ENCODE measurements at regions not wholly inside any gene's neighbourhood (a gene's known extent, or its start where the extent isn't known, plus 50 kb on each side); places are given as distances from the start of the nearest gene placed in this dataset.
"Not testable (repeated sequence)": the region's sequence is repeated elsewhere in the genome, so short reads cannot be mapped to it uniquely, and the experiment has no call there.

- DNase-seq (ENCODE audit: low read depth) = not testable (repeated sequence)
Measured at GRCh38 chr4:130772966-130773365, 1677.0 kb downstream of the C4orf33 start.

GRCh38 chr4:130808492-130808891 is 1712.5 kb downstream of the C4orf33 start:
- DNase-seq (ENCODE audit: low read depth) = no peak

- no peak for DNase-seq (ENCODE audit: low read depth)
Measured at GRCh38 chr4:130812117-130812765, 1716.3 kb downstream of the C4orf33 start.

GRCh38 chr4:130814896-130815295 is 1718.9 kb downstream of the C4orf33 start:
- no peak for DNase-seq (ENCODE audit: low read depth)

GRCh38 chr4:130820448-130820847 is 1724.5 kb downstream of the C4orf33 start:
- no peak for DNase-seq (ENCODE audit: low read depth)

GRCh38 chr4:130825284-130825683 is 1729.3 kb downstream of the C4orf33 start:
- no peak for DNase-seq (ENCODE audit: low read depth)

GRCh38 chr4:130850019-130850524 is 1754.1 kb downstream of the C4orf33 start:
- no peak for DNase-seq (ENCODE audit: low read depth)

GRCh38 chr4:130851107-130851506 is 1755.2 kb downstream of the C4orf33 start:
- DNase-seq (ENCODE audit: low read depth) = no peak

- no peak for DNase-seq (ENCODE audit: low read depth)
Measured at GRCh38 chr4:130851932-130852331, 1756.0 kb downstream of the C4orf33 start.

- no peak for DNase-seq (ENCODE audit: low read depth)
Measured at GRCh38 chr4:130855533-130855932, 1759.6 kb downstream of the C4orf33 start.

- DNase-seq (ENCODE audit: low read depth) = no peak
Measured at GRCh38 chr4:130859991-130860390, 1764.0 kb downstream of the C4orf33 start.

- no peak for DNase-seq (ENCODE audit: low read depth)
Measured at GRCh38 chr4:130896920-130897319, 1801.0 kb downstream of the C4orf33 start.

- DNase-seq (ENCODE audit: low read depth) = no peak
Measured at GRCh38 chr4:130901321-130901720, 1805.4 kb downstream of the C4orf33 start.

GRCh38 chr4:130922955-130923354 is 1827.0 kb downstream of the C4orf33 start:
- no peak for DNase-seq (ENCODE audit: low read depth)

- DNase-seq (ENCODE audit: low read depth) = no peak
Measured at GRCh38 chr4:130955520-130955919, 1859.6 kb downstream of the C4orf33 start.

GRCh38 chr4:130985371-130985770 is 1889.4 kb downstream of the C4orf33 start:
- DNase-seq (ENCODE audit: low read depth) = no peak

- DNase-seq (ENCODE audit: low read depth) = no peak
Measured at GRCh38 chr4:130995988-130996387, 1900.0 kb downstream of the C4orf33 start.

GRCh38 chr4:131001371-131001770 is 1905.4 kb downstream of the C4orf33 start:
- DNase-seq (ENCODE audit: low read depth) = no peak

GRCh38 chr4:131002132-131002531 is 1906.2 kb downstream of the C4orf33 start:
- DNase-seq (ENCODE audit: low read depth) = no peak

- no peak for DNase-seq (ENCODE audit: low read depth)
Measured at GRCh38 chr4:131006388-131006787, 1910.4 kb downstream of the C4orf33 start.

- DNase-seq (ENCODE audit: low read depth) = not testable (repeated sequence)
Measured at GRCh38 chr4:131011961-131012360, 1916.0 kb downstream of the C4orf33 start.

GRCh38 chr4:131013226-131013625 is 1917.3 kb downstream of the C4orf33 start:
- no peak for DNase-seq (ENCODE audit: low read depth)

- no peak for DNase-seq (ENCODE audit: low read depth)
Measured at GRCh38 chr4:131026771-131027170, 1930.8 kb downstream of the C4orf33 start.

GRCh38 chr4:131044368-131044767 is 1948.4 kb downstream of the C4orf33 start:
- DNase-seq (ENCODE audit: low read depth) = no peak
